ENCODE measurements at regions not wholly inside any gene's neighbourhood (a gene's known extent, or its start where the extent isn't known, plus 50 kb on each side); places are given as distances from the start of the nearest gene placed in this dataset.

GRCh38 chr2:160963957-160964356 is 196.3 kb upstream of the TANK start:
- no peaks in the 10 kb centered on the region for H3K27me3 ChIP-seq (ENCODE audit: insufficient read depth, low read length)
- no peak overlapping the region for H2AFZ ChIP-seq (ENCODE audit: low read length)
- no peak overlapping the region for H3K9ac ChIP-seq (ENCODE audit: low read length)
- H3K36me3 ChIP-seq (ENCODE audit: insufficient read depth, low read length), result no peaks in the 10 kb centered on the region
- H3K4me2 ChIP-seq (ENCODE audit: low read length), result no peak overlapping the region
- H3K9me3 ChIP-seq (ENCODE audit: low read length), result no peaks in the 10 kb centered on the region
- no peaks in the 10 kb centered on the region for H3K4me1 ChIP-seq (ENCODE audit: insufficient read depth, low read length, severe bottlenecking)
- H3K4me3 ChIP-seq (ENCODE audit: low read depth, low read length, poor library complexity, severe bottlenecking), result no peak overlapping the region
- H3F3A ChIP-seq (ENCODE audit: insufficient read depth, low read length), result no peaks in the 10 kb centered on the region
- H3K27ac ChIP-seq (ENCODE audit: low read depth, low read length, poor library complexity, severe bottlenecking), result no peak overlapping the region
- no peaks in the 10 kb centered on the region for H3K79me2 ChIP-seq (ENCODE audit: insufficient read depth, low read length)
- H4K20me1 ChIP-seq (ENCODE audit: insufficient read depth, low read length), result no peaks in the 10 kb centered on the region
- TF ChIP-seq EZH2 (IDR thresholded peaks at IDR 0.05; ENCODE audit: borderline replicate concordance, low read length), result no peak
- TF ChIP-seq CTCF (IDR thresholded peaks at IDR 0.05; ENCODE audit: low read length), result no peak
- no peaks in the 10 kb centered on the region for H3K9me2 ChIP-seq (ENCODE audit: low read depth, low read length)

DNA sequence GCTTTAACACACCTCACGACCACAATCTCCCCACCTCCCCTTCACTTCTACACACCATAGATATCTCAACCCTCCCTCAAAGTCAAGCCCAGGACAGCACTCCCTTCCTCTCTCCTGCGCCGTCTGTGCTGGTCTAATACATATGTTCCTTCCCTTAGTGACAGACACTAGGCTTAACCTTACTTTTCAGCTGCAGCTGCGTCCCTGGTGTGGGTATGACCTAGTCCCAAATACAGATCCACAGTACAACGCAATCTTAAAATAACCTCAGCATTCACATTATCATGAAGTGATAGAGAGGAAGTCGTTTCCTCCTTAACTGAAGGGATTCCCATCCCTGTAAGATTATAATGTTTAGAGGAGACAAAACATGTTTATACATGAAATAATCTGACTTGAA is 192.7 kb upstream of the TANK start:
- H3F3A ChIP-seq (ENCODE audit: insufficient read depth, low read length), result no peaks in the 10 kb centered on the region
- H3K27me3 ChIP-seq (ENCODE audit: insufficient read depth, low read length), result no peaks in the 10 kb centered on the region
- no peaks in the 10 kb centered on the region for H3K9me3 ChIP-seq (ENCODE audit: low read length)
- no peaks in the 10 kb centered on the region for H3K4me1 ChIP-seq (ENCODE audit: insufficient read depth, low read length, severe bottlenecking)
- H3K27ac ChIP-seq (ENCODE audit: low read depth, low read length, poor library complexity, severe bottlenecking), result no peak overlapping the region
- no peak overlapping the region for H3K4me2 ChIP-seq (ENCODE audit: low read length)
- no peaks in the 10 kb centered on the region for H3K79me2 ChIP-seq (ENCODE audit: insufficient read depth, low read length)
- no peaks in the 10 kb centered on the region for H3K9me2 ChIP-seq (ENCODE audit: low read depth, low read length)
- H2AFZ ChIP-seq (ENCODE audit: low read length), result no peak overlapping the region
- no peak overlapping the region for H3K9ac ChIP-seq (ENCODE audit: low read length)
- H3K4me3 ChIP-seq (ENCODE audit: low read depth, low read length, poor library complexity, severe bottlenecking), result no peak overlapping the region
- H4K20me1 ChIP-seq (ENCODE audit: insufficient read depth, low read length), result no peaks in the 10 kb centered on the region
- H3K36me3 ChIP-seq (ENCODE audit: insufficient read depth, low read length), result no peaks in the 10 kb centered on the region
- TF ChIP-seq EZH2 (IDR thresholded peaks at IDR 0.05; ENCODE audit: borderline replicate concordance, low read length), result no peak
- TF ChIP-seq CTCF (IDR thresholded peaks at IDR 0.05; ENCODE audit: low read length), result no peak

GRCh38 chr2:160968183-160968582 is 192.0 kb upstream of the TANK start:
- Histone ChIP-seq H3K27ac (ENCODE audit: low read depth, low read length, poor library complexity, severe bottlenecking) (no peak overlapping the region), H3F3A (ENCODE audit: insufficient read depth, low read length) (no peaks in the 10 kb centered on the region), H3K4me3 (ENCODE audit: low read depth, low read length, poor library complexity, severe bottlenecking) (no peak overlapping the region), H3K9me3 (ENCODE audit: low read length) (no peaks in the 10 kb centered on the region), H4K20me1 (ENCODE audit: insufficient read depth, low read length) (no peaks in the 10 kb centered on the region), H3K4me2 (ENCODE audit: low read length) (no peak overlapping the region), H3K27me3 (ENCODE audit: insufficient read depth, low read length) (no peaks in the 10 kb centered on the region), H2AFZ (ENCODE audit: low read length) (no peak overlapping the region), H3K9me2 (ENCODE audit: low read depth, low read length) (no peaks in the 10 kb centered on the region), H3K79me2 (ENCODE audit: insufficient read depth, low read length) (no peaks in the 10 kb centered on the region), H3K36me3 (ENCODE audit: insufficient read depth, low read length) (no peaks in the 10 kb centered on the region), H3K9ac (ENCODE audit: low read length) (no peak overlapping the region), H3K4me1 (ENCODE audit: insufficient read depth, low read length, severe bottlenecking) (no peaks in the 10 kb centered on the region)
- TF ChIP-seq CTCF (IDR thresholded peaks at IDR 0.05; ENCODE audit: low read length), result no peak
